ENCODE measurements at regions not wholly inside any gene's neighbourhood (a gene's known extent, or its start where the extent isn't known, plus 50 kb on each side); places are given as distances from the start of the nearest gene placed in this dataset.
"Not testable (repeated sequence)": the region's sequence is repeated elsewhere in the genome, so short reads cannot be mapped to it uniquely, and the experiment has no call there.

DNA sequence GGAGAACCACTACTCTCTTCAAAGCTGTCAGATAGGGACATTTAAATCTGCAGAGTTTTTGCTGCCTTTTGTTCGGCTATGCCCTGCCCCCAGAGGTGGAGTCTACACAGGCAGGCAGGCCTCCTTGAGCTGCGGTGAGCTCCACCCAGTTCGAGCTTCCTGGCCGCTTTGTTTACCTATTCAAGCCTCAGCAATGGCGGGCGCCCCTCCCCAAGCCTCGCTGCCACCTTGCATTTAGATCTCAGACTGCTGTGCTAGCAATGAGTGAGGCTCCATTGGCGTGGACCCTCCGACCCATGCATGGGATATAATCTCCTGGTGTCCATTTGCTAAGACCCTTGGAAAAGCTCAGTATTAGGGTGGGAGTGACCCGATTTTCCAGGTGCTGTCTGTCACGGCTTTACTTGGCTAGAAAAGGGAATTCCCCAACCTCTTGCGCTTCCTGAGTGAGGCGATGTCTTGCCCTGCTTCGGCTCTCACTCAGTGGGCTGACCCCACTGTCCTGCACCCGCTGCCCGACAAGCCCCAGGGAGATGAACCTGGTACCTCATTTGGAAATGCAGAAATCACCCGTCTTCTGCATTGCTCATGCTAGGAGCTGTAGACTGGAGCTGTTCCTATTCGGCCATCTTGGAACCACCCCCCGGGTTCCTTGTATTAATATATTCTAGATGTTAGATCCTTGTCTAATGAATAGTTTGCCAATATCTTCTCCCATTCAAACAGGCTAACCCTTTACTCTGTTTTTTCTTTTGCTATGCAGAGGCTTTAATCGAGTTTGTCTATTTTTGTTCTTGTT, 113.8 kb downstream of the COX7C start:
- not testable (repeated sequence) for H3K9ac ChIP-seq (ENCODE audit: low read length); DNase-seq (ENCODE audit: low read depth); H3K27me3 ChIP-seq (replicated peaks; ENCODE audit: control insufficient read depth, insufficient read depth, low read length); H3K9me3 ChIP-seq (ENCODE audit: control insufficient read depth, low read length); H3K4me3 ChIP-seq (ENCODE audit: low read length); H3K36me3 ChIP-seq (ENCODE audit: control insufficient read depth, insufficient read depth, low read length, severe bottlenecking); H3K4me1 ChIP-seq (ENCODE audit: control insufficient read depth, insufficient read depth, low read length)

DNA sequence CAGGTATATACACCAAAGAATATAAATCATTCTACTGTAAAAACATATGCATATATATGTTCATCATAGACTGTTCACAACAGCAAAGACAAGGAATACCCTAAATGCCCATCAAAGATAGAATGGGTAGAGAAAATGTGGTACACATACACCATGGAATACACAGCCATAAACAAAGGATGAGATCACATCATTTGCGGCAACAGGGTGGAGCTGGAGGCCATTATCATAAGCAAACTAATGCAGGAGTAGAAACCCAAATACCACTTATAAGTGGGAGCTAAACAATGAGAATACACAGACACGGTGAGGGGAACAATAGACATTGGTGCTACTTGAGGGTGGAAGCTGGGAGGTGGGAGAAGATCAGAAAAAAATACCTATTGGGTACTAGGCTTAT, 117.6 kb downstream of the COX7C start:
- DNase-seq (ENCODE audit: low read depth): no peak
- Histone ChIP-seq H3K9ac (ENCODE audit: low read length) (no peak overlapping the region), H3K27me3 (replicated peaks; ENCODE audit: control insufficient read depth, insufficient read depth, low read length) (no peaks in the 10 kb centered on the region)

DNA sequence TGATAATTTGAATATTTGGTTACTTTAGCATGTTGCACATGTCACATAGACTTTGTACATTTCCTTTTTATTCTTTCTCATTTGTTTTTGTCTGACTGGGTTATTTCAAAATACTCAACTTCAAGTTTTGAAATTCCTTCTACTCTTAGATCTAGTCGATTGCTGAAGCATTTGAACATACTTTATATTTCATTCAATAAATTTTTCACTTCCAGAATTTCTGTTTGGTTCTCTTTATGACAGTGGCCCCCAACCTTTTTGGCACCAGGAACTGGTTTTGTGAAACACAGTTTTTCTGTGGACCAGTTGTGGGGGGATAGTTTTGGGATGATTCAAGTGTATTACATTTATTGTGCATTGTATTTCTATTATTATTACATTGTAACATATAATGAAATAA, 119.8 kb downstream of the COX7C start:
- Histone ChIP-seq H3K27me3 (replicated peaks; ENCODE audit: control insufficient read depth, insufficient read depth, low read length) (no peaks in the 10 kb centered on the region), H3K9ac (ENCODE audit: low read length) (no peak overlapping the region), H3K4me1 (ENCODE audit: control insufficient read depth, insufficient read depth, low read length) (no peaks in the 10 kb centered on the region), H3K36me3 (ENCODE audit: control insufficient read depth, insufficient read depth, low read length, severe bottlenecking) (no peaks in the 10 kb centered on the region), H3K4me3 (ENCODE audit: low read length) (no peak overlapping the region), H3K9me3 (ENCODE audit: control insufficient read depth, low read length) (peaks cover 28% of the 10 kb centered on the region)
- no peak for DNase-seq (ENCODE audit: low read depth)

More for the DNA sequence above, 117.6 kb downstream of the COX7C start:
- Histone ChIP-seq H3K36me3 (ENCODE audit: control insufficient read depth, insufficient read depth, low read length, severe bottlenecking) (no peaks in the 10 kb centered on the region), H3K4me3 (ENCODE audit: low read length) (no peak overlapping the region), H3K9me3 (ENCODE audit: control insufficient read depth, low read length) (peaks cover 28% of the 10 kb centered on the region), H3K4me1 (ENCODE audit: control insufficient read depth, insufficient read depth, low read length) (no peaks in the 10 kb centered on the region)

DNA sequence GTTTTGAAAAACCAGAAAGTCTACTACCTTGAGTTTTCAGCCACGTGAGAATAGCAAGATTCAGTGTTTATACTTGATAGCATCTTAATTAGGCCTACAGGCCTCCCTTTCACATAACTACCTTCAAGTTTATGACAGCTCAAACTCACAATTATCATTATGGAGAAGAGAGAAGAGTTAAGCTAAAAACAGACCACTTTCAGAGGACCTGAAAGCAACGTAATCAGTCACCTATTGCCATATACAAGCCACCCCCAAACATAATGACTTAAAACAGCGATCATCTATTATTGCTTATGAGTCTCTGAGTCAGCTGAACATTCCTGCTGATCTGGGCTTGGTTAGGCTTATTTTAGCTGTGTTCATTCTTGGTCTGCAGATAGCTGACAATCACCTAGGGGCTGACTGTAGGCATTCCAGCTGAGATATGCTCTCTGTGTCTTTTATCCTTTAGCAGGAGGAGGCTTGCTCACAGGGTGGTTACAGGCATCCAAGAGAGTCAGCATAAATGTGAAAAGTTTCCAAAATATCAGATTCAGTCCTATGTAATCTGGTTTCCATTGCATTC, 130.9 kb downstream of the COX7C start:
- no peak for DNase-seq (ENCODE audit: low read depth)
- no peak overlapping the region for H3K4me3 ChIP-seq (ENCODE audit: low read length)

DNA sequence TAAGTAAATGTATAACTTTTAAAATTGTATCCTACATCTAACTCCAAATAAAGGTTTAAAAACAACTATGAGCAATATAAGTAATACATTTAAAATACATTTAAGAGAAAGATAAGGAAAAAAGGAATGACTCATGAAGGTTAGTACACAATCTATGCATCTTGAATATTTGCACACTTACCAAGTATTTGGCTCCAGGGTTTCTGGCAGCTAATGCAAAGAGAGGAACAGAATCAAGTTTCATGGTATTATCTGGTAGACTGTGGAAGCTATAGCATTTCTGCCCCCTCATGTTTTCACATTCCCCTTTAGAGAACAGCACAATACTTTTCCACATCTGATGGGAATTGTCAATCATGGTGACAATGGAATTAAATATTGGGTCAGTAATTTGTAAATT, 132.1 kb downstream of the COX7C start:
- Histone ChIP-seq H3K9ac (ENCODE audit: low read length) (no peak overlapping the region), H3K36me3 (ENCODE audit: control insufficient read depth, insufficient read depth, low read length, severe bottlenecking) (no peaks in the 10 kb centered on the region), H3K4me3 (ENCODE audit: low read length) (no peak overlapping the region), H3K9me3 (ENCODE audit: control insufficient read depth, low read length) (no peaks in the 10 kb centered on the region), H3K27me3 (replicated peaks; ENCODE audit: control insufficient read depth, insufficient read depth, low read length) (no peaks in the 10 kb centered on the region), H3K4me1 (ENCODE audit: control insufficient read depth, insufficient read depth, low read length) (no peaks in the 10 kb centered on the region)
- DNase-seq (ENCODE audit: low read depth): no peak

More for the DNA sequence above, 130.9 kb downstream of the COX7C start:
- no peaks in the 10 kb centered on the region for H3K4me1 ChIP-seq (ENCODE audit: control insufficient read depth, insufficient read depth, low read length)
- no peaks in the 10 kb centered on the region for H3K9me3 ChIP-seq (ENCODE audit: control insufficient read depth, low read length)
- no peak overlapping the region for H3K9ac ChIP-seq (ENCODE audit: low read length)
- no peaks in the 10 kb centered on the region for H3K36me3 ChIP-seq (ENCODE audit: control insufficient read depth, insufficient read depth, low read length, severe bottlenecking)
- no peaks in the 10 kb centered on the region for H3K27me3 ChIP-seq (replicated peaks; ENCODE audit: control insufficient read depth, insufficient read depth, low read length)

DNA sequence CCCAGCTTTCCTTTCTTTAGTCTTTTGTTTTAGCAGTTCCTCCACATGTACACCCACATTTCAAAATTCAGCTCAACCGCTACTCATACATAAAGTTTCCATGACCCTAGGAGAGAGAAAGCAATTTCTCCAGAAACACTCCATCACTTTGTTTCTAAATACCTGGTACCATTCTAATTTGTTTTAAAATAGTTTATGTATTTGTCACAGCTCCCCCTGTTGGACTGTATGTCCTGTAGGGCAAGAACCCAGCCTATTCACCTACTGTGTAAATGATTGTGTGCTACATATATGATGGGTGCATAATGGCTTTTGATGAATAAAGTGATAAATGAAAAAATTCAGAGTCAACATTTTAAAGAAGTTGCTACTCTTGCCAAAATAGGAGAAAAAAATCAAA, 139.1 kb downstream of the COX7C start:
- Histone ChIP-seq H3K27me3 (replicated peaks; ENCODE audit: control insufficient read depth, insufficient read depth, low read length) (no peaks in the 10 kb centered on the region), H3K9ac (ENCODE audit: low read length) (no peak overlapping the region), H3K36me3 (ENCODE audit: control insufficient read depth, insufficient read depth, low read length, severe bottlenecking) (no peaks in the 10 kb centered on the region), H3K9me3 (ENCODE audit: control insufficient read depth, low read length) (no peaks in the 10 kb centered on the region), H3K4me1 (ENCODE audit: control insufficient read depth, insufficient read depth, low read length) (no peaks in the 10 kb centered on the region), H3K4me3 (ENCODE audit: low read length) (no peak overlapping the region)
- no peak for DNase-seq (ENCODE audit: low read depth)

DNA sequence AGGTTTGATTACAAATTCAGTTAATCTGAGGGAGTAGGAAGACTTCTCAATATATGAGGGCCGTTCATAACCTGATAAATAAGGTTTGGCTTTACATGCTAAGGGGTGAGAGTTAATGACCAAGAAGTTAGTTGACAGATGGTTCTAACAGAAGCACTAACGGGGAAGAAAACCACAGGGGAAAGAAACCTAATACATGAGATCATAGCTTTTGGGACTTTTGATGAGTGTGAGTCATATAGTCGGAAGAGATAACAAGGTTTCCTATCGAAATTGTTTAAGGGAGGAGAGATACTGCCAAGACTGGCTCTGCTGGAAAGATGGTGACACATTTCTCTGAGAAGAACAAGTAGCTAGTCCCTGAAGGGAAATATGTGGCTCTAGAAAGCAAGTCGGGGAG, 140.1 kb downstream of the COX7C start:
- H3K27me3 ChIP-seq (replicated peaks; ENCODE audit: control insufficient read depth, insufficient read depth, low read length): no peaks in the 10 kb centered on the region
- no peak for DNase-seq (ENCODE audit: low read depth)
- no peak overlapping the region for H3K9ac ChIP-seq (ENCODE audit: low read length)
- no peaks in the 10 kb centered on the region for H3K4me1 ChIP-seq (ENCODE audit: control insufficient read depth, insufficient read depth, low read length)
- no peak overlapping the region for H3K4me3 ChIP-seq (ENCODE audit: low read length)
- no peaks in the 10 kb centered on the region for H3K9me3 ChIP-seq (ENCODE audit: control insufficient read depth, low read length)
- H3K36me3 ChIP-seq (ENCODE audit: control insufficient read depth, insufficient read depth, low read length, severe bottlenecking): no peaks in the 10 kb centered on the region

DNA sequence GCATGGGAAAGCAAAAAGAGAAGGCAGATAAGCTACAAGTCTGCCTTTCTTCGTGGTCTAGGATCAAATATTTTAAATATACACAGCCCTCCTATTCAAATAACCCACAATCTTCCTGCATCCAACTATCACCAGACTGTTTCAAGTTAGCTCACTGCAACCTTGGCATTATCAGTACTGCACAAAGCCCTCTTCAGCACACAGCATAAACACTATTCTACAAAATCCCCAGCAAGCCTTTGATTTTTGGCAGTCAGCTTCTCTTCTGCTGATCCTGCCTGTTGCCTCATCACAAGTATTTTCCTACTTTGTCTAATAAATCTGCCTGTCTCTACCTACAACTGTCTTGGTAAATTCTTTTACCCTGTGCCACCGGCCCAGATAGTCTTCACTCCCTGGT, 142.9 kb downstream of the COX7C start:
- H3K9ac ChIP-seq (ENCODE audit: low read length): no peak overlapping the region
- H3K36me3 ChIP-seq (ENCODE audit: control insufficient read depth, insufficient read depth, low read length, severe bottlenecking): no peaks in the 10 kb centered on the region
- H3K4me1 ChIP-seq (ENCODE audit: control insufficient read depth, insufficient read depth, low read length): no peaks in the 10 kb centered on the region
- H3K27me3 ChIP-seq (replicated peaks; ENCODE audit: control insufficient read depth, insufficient read depth, low read length): no peaks in the 10 kb centered on the region
- no peak for DNase-seq (ENCODE audit: low read depth)
- no peak overlapping the region for H3K4me3 ChIP-seq (ENCODE audit: low read length)
- H3K9me3 ChIP-seq (ENCODE audit: control insufficient read depth, low read length): no peaks in the 10 kb centered on the region

DNA sequence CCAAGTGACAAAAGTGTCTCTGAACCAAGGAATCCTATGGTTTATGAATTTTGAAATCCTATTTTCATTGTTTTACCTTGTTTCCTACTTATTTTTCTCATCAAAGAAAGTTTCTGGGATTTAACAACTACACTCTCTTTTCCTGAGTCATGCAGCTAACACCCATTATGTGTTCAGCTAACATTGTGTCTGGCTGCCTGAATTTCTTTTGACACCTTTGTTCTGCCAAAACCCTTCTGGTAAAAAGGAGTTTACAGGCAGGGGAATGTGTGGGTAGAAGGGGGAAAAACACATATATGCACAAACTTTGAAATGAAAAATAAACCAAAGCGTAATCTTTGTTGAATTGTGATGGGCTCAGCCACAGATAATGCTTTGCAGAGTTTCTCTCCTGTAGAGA, 146.2 kb downstream of the COX7C start:
- Histone ChIP-seq H3K4me1 (ENCODE audit: control insufficient read depth, insufficient read depth, low read length) (no peaks in the 10 kb centered on the region), H3K9ac (ENCODE audit: low read length) (no peak overlapping the region), H3K4me3 (ENCODE audit: low read length) (no peak overlapping the region), H3K9me3 (ENCODE audit: control insufficient read depth, low read length) (peaks cover 6% of the 10 kb centered on the region), H3K36me3 (ENCODE audit: control insufficient read depth, insufficient read depth, low read length, severe bottlenecking) (no peaks in the 10 kb centered on the region), H3K27me3 (replicated peaks; ENCODE audit: control insufficient read depth, insufficient read depth, low read length) (no peaks in the 10 kb centered on the region)
- DNase-seq (ENCODE audit: low read depth): no peak

DNA sequence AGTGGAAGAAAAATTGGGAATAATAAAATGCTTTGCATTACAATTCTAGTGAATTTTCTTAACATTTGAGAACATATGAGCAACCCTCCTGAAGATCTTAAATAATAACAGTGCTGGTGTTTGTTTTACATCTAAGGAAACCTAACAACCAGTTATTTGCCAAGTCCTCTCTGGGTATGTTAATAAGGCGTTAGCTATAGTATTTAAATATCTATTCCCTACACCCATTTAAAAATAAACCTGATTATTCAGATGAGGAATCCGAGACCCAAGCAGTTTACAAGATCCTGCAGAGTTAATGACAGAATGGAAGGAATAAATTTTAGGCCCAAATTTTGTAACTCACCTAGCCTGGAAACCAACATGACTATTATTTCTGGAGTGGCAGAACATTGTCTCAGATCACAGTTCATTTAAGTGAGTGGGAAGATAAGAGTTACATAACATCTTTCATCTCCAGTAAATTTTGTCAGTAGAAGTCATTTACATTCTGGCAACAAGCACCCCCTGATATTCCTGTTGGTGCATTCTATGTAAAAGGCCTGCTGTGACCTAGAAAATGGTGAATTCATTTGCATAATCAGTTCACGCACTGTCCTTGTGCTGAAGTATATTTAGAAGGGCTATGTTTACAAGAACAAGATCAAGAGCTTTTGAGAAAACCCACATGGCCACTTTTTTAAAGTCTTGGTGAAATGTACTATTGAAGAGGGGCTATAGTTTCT, 148.2 kb downstream of the COX7C start:
- H3K9ac ChIP-seq (ENCODE audit: low read length): no peak overlapping the region
- H3K4me1 ChIP-seq (ENCODE audit: control insufficient read depth, insufficient read depth, low read length): no peaks in the 10 kb centered on the region
- no peaks in the 10 kb centered on the region for H3K36me3 ChIP-seq (ENCODE audit: control insufficient read depth, insufficient read depth, low read length, severe bottlenecking)
- DNase-seq (ENCODE audit: low read depth): no peak
- no peaks in the 10 kb centered on the region for H3K27me3 ChIP-seq (replicated peaks; ENCODE audit: control insufficient read depth, insufficient read depth, low read length)
- H3K9me3 ChIP-seq (ENCODE audit: control insufficient read depth, low read length): peaks cover 15% of the 10 kb centered on the region
- no peak overlapping the region for H3K4me3 ChIP-seq (ENCODE audit: low read length)

DNA sequence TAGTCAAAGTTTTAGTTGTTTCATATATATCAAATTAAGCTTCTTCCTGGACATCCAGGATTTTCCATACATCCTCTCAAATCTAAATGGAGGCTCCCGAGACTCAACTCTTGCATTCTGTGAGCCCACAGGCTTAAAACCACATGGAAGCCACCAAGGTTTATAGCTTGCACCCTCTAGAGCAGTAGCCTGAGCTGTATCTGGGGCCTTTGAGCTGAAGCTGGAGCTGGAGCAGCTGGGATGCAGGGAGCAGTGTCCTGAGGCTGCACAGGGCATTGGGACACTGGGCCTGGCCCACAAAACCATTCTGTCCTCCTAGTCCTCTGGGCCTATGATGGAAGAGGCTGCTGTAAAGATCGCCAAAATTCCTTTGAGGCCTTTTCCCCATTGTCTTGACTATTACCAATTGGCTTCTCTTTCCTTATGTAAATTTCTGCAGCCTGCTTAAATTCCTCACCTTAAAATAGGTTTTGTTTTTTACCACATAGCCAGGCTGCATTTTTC, 151.0 kb downstream of the COX7C start:
- Histone ChIP-seq H3K4me3 (ENCODE audit: low read length) (no peak overlapping the region), H3K4me1 (ENCODE audit: control insufficient read depth, insufficient read depth, low read length) (no peaks in the 10 kb centered on the region), H3K9me3 (ENCODE audit: control insufficient read depth, low read length) (peaks cover 15% of the 10 kb centered on the region), H3K36me3 (ENCODE audit: control insufficient read depth, insufficient read depth, low read length, severe bottlenecking) (no peaks in the 10 kb centered on the region), H3K9ac (ENCODE audit: low read length) (no peak overlapping the region), H3K27me3 (replicated peaks; ENCODE audit: control insufficient read depth, insufficient read depth, low read length) (no peaks in the 10 kb centered on the region)
- DNase-seq (ENCODE audit: low read depth): no peak

All from adipocyte (in vitro differentiated cells).